ENCODE measurements at regions not wholly inside any gene's neighbourhood (a gene's known extent, or its start where the extent isn't known, plus 50 kb on each side); places are given as distances from the start of the nearest gene placed in this dataset.

GRCh38 chr6:169159331-169159730, 94.3 kb downstream of the THBS2 start:
- TF ChIP-seq CTCF (IDR thresholded peaks at IDR 0.05) (no peak), EP300 (IDR thresholded peaks at IDR 0.05) (no peak)

All from tibial nerve (tissue), 4 donors.